Testis (tissue), 2 donors: ENCODE measurements at regions not wholly inside any gene's neighbourhood (a gene's known extent, or its start where the extent isn't known, plus 50 kb on each side); places are given as distances from the start of the nearest gene placed in this dataset.

Source experiments
- CTCF ChIP-seq, 3 experiments: fragments of 450-650 bp in 2 of 3; fragments of 200-600 bp in 1 of 3; sonication (generic) in 1 of 3; IDR thresholded peaks; one replicate each; pipeline ENCODE4 v1.5.1; 2016 to 2019; ENCODE audit warnings: antibody characterized with exemption in 3 of 3, mild to moderate bottlenecking in 2 of 3, moderate library complexity in 1 of 3
- POLR2A ChIP-seq: fragments of 450-650 bp; IDR thresholded peaks from one replicate; pipeline ENCODE4 v1.6.1; 2017; ENCODE audit warnings: antibody characterized with exemption, mild to moderate bottlenecking, moderate library complexity

DNA sequence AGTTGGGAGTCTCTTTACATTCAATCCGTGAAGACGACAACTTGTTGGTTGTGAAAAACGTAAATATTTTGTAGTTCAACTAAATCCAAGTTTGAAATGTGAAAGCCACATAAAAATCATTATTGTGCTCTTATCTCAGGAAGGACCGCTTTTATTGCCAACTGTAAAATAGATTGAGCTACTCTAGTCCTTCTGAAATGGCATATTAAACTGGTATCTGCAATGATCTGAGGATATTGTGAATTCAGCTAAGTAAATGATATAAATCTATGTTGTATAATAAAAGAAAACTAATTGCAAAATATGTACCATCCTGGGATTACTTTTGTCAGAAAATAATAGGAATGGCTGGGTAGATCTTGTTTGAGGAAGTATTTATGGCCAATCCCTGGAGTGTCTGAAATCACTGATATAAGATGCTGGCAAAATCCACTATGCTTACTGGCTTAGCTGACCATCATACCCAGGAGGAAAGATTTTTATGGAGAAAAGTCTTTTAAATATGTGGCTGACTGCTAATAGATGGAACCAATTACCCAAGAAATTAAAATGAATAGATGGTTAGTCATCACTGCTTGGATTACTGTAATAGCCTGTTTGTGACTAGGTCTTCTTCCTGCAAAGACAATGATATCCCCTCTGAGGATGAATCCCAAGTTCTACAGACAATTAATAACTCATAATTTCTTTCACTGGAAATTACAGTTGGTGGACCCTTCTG is 191.8 kb downstream of the SEMA6D start:
- TF ChIP-seq POLR2A, result no peak
- TF ChIP-seq CTCF (IDR thresholded peaks at IDR 0.05), result no peak
